Endothelial cell of umbilical vein (primary cell): ENCODE measurements at regions not wholly inside any gene's neighbourhood (a gene's known extent, or its start where the extent isn't known, plus 50 kb on each side); places are given as distances from the start of the nearest gene placed in this dataset.

ENCODE experiments used
- BruUV-seq: library from RNA; stranded (reverse); fragments of 400-500 nt; replicated peaks from 2 replicates; lab custom pipeline; 2021; lab: Mats Ljungman, UMichigan
- CTCF ChIA-PET: fragments of 300-600, 350-600 bp; sonication (Branson Sonifier 250); formaldehyde crosslinking; loops from one replicate; lab custom pipeline; 2021; ENCODE audit warnings: antibody characterized with exemption, inconsistent platforms; lab: Charles Lee
- POLR2A ChIA-PET: fragments of 300-600, 350-600 bp; sonication (Branson Sonifier 250); formaldehyde crosslinking; loops from one replicate; lab custom pipeline; 2021; ENCODE audit warnings: antibody characterized with exemption, inconsistent platforms; lab: Charles Lee
- DNase-seq: peaks from one replicate; pipeline ENCODE4 v3.0.0-alpha.2; 2011; ENCODE audit warnings: low read depth, low spot score
- FAIRE-seq: peaks from 2 replicates; lab custom pipeline; 2011; peaks lifted over from hg19 to GRCh38; lab: Jason Lieb, UNC
- H2AFZ ChIP-seq: 2 replicates; pipeline ENCODE4 v1.6.0; 2012; ENCODE audit warnings: low read depth, low read length, control low read depth, inconsistent platforms
- H3K27ac ChIP-seq: 2 replicates; pipeline ENCODE4 v1.5.1; 2011; ENCODE audit warnings: low read depth, mild to moderate bottlenecking, control low read depth, low read length, moderate library complexity; ENCODE audit not compliant: insufficient read depth
- H3K27me3 ChIP-seq, 2 experiments: 2 replicates each; pipeline versions ENCODE4 v1.6.0 to v1.6.1; 2011; ENCODE audit warnings: low read length in 2 of 2, mixed read lengths in 1 of 2; ENCODE audit not compliant: control insufficient read depth in 2 of 2, insufficient read depth in 2 of 2
- H3K36me3 ChIP-seq, 2 experiments: 2 replicates in 1 of 2; 3 replicates in 1 of 2; pipeline ENCODE4 v1.5.1; 2011; ENCODE audit warnings: low read length in 2 of 2, mild to moderate bottlenecking in 1 of 2, moderate library complexity in 1 of 2; ENCODE audit not compliant: control insufficient read depth in 2 of 2, insufficient read depth in 2 of 2; ENCODE audit errors: extremely low read depth in 1 of 2
- H3K4me1 ChIP-seq: 3 replicates; pipeline ENCODE4 v1.5.1; 2011; ENCODE audit warnings: mild to moderate bottlenecking, low read length; ENCODE audit not compliant: control insufficient read depth, insufficient read depth; ENCODE audit errors: extremely low read depth
- H3K4me2 ChIP-seq: 2 replicates; pipeline ENCODE4 v1.6.1; 2011; ENCODE audit warnings: low read length, control low read depth, mixed read lengths; ENCODE audit not compliant: insufficient read depth
- H3K4me3 ChIP-seq, 3 experiments: fragments of 200-600 bp in 1 of 3; sonication (generic), shearing (Covaris generic) in 1 of 3; replicated peaks in 1 of 3; 2 replicates each; pipeline ENCODE4 v1.5.1; 2011 to 2016; ENCODE audit warnings: control low read depth in 3 of 3, low read length in 3 of 3, mild to moderate bottlenecking in 2 of 3, inconsistent platforms in 1 of 3, low read depth in 1 of 3, moderate library complexity in 1 of 3; ENCODE audit not compliant: insufficient read depth in 1 of 3
- H3K79me2 ChIP-seq: 2 replicates; pipeline ENCODE4 v1.6.0; 2012; ENCODE audit warnings: low read length, inconsistent platforms; ENCODE audit not compliant: control insufficient read depth, insufficient read depth
- H3K9ac ChIP-seq: replicated peaks from 2 replicates; pipeline ENCODE3; 2011; ENCODE audit warnings: low read length, control low read depth; ENCODE audit not compliant: insufficient read depth; ENCODE audit errors: extremely low read depth
- H3K9me1 ChIP-seq: replicated peaks from 3 replicates; pipeline ENCODE4 v1.6.0; 2011; ENCODE audit warnings: mild to moderate bottlenecking, low read length; ENCODE audit not compliant: control insufficient read depth, insufficient read depth; ENCODE audit errors: extremely low read depth
- H3K9me3 ChIP-seq: replicated peaks from 2 replicates; pipeline ENCODE4 v1.5.1; 2012; ENCODE audit warnings: low read length, inconsistent platforms; ENCODE audit not compliant: control insufficient read depth, insufficient read depth
- H4K20me1 ChIP-seq: replicated peaks from 2 replicates; pipeline ENCODE3; 2011; ENCODE audit warnings: mild to moderate bottlenecking, low read length; ENCODE audit not compliant: control insufficient read depth, insufficient read depth; ENCODE audit errors: extremely low read depth
- EZH2 ChIP-seq: IDR thresholded peaks from 2 replicates; pipeline ENCODE4 v1.6.1; 2012; ENCODE audit warnings: borderline replicate concordance, low read depth, mild to moderate bottlenecking, moderate library complexity, low read length, inconsistent platforms; ENCODE audit not compliant: severe bottlenecking
- GATA2 ChIP-seq: IDR thresholded peaks from 2 replicates; pipeline ENCODE4 v1.7.0; 2011; ENCODE audit warnings: low read depth, mild to moderate bottlenecking, moderate library complexity, mixed read lengths, low read length; ENCODE audit not compliant: insufficient read length, insufficient read depth
- POLR2A ChIP-seq: IDR thresholded peaks from 2 replicates; pipeline ENCODE4 v1.6.1; 2012; ENCODE audit warnings: low read depth, mild to moderate bottlenecking, control low read depth, low read length
- dilution Hi-C: fragments of 300-500 bp; cut with MboI; formaldehyde crosslinking; loops from one replicate; pipeline ENCODE4 v1.15.0; 2019; ENCODE audit warnings: low sequenced_read_pairs; ENCODE audit not compliant: extremely low pct_ligation_motif_present
- intact Hi-C: fragments of 100-400 bp; cut with micrococcal nuclease; formaldehyde crosslinking; loops from one replicate; pipeline ENCODE4 v1.10.0; 2022

GRCh38 chr6:137269347-137269746, 50.2 kb upstream of the IFNGR1 start:
- Histone ChIP-seq H4K20me1 (no peaks in the 10 kb centered on the region), H3K36me3 (no peaks in the 10 kb centered on the region), H3K4me1 (no peaks in the 10 kb centered on the region), H3K9ac (no peak overlapping the region), H3K9me3 (no peaks in the 10 kb centered on the region), H3K4me3 (no peak overlapping the region), H2AFZ (no peak overlapping the region), H3K4me2 (no peak overlapping the region), H3K27ac (no peak overlapping the region), H3K9me1 (no peaks in the 10 kb centered on the region), H3K79me2 (no peaks in the 10 kb centered on the region), H3K27me3 (peaks cover 11 to 13% of the 10 kb centered on the region in 2 experiments)
- dilution Hi-C loops, result no loop called here
- intact Hi-C loops, result no loop called here
- ChIA-PET POLR2A (no interaction called here), CTCF (interaction anchor here (0.9 to 3.3 kb wide), 5 partner anchors 9 to 372 kb away, joined by 3 to 122 read pairs (median 4); no protein-coding TSS in a partner anchor)
- BruUV-seq, result no TSS peak
- no peak for DNase-seq
- TF ChIP-seq EZH2 (no peak), POLR2A (no peak), GATA2 (no peak)
- FAIRE-seq, result no peak
